NCI-H460 (cell line): ENCODE measurements at regions not wholly inside any gene's neighbourhood (a gene's known extent, or its start where the extent isn't known, plus 50 kb on each side); places are given as distances from the start of the nearest gene placed in this dataset.

Experiments
- DNase-seq: peaks from one replicate; pipeline ENCODE4 v3.0.0-alpha.2; 2016; ENCODE audit warnings: low read depth; ENCODE audit errors: extremely low read depth

GRCh38 chr18:47420130-47420529 lies 168.7 kb upstream of the SKOR2 start:
- DNase-seq, result no peak

GRCh38 chr18:47418746-47419145 lies 167.3 kb upstream of the SKOR2 start:
- DNase-seq, result peak; percentile 1

GRCh38 chr18:47417807-47418206 lies 166.3 kb upstream of the SKOR2 start:
- no peak for DNase-seq

GRCh38 chr18:47415881-47416280 lies 164.4 kb upstream of the SKOR2 start:
- no peak for DNase-seq

GRCh38 chr18:47413327-47413726 lies 161.9 kb upstream of the SKOR2 start:
- no peak for DNase-seq

- no peak for DNase-seq
Measured at GRCh38 chr18:47412924-47413323, 161.5 kb upstream of the SKOR2 start.

GRCh38 chr18:47411159-47411558 lies 159.7 kb upstream of the SKOR2 start:
- no peak for DNase-seq

GRCh38 chr18:47410139-47410538 lies 158.7 kb upstream of the SKOR2 start:
- no peak for DNase-seq

GRCh38 chr18:47409519-47409918 lies 158.1 kb upstream of the SKOR2 start:
- DNase-seq, result no peak

GRCh38 chr18:47407736-47408135 lies 156.3 kb upstream of the SKOR2 start:
- DNase-seq, result no peak

GRCh38 chr18:47404845-47405244 lies 153.4 kb upstream of the SKOR2 start:
- DNase-seq, result no peak

- no peak for DNase-seq
Measured at GRCh38 chr18:47403949-47404348, 152.5 kb upstream of the SKOR2 start.

- DNase-seq, result no peak
Measured at GRCh38 chr18:47403317-47403716, 151.9 kb upstream of the SKOR2 start.

GRCh38 chr18:47399475-47399874 lies 148.0 kb upstream of the SKOR2 start:
- no peak for DNase-seq

- no peak for DNase-seq
Measured at GRCh38 chr18:47397671-47398319, 146.3 kb upstream of the SKOR2 start.

GRCh38 chr18:47391665-47392064 lies 140.2 kb upstream of the SKOR2 start:
- DNase-seq, result no peak

GRCh38 chr18:47390410-47391024 lies 139.1 kb upstream of the SKOR2 start:
- no peak for DNase-seq

GRCh38 chr18:47389210-47389609 lies 137.8 kb upstream of the SKOR2 start:
- peak; percentile 20 for DNase-seq

GRCh38 chr18:47387864-47388263 lies 136.4 kb upstream of the SKOR2 start:
- DNase-seq, result no peak

GRCh38 chr18:47383729-47384128 lies 132.3 kb upstream of the SKOR2 start:
- DNase-seq, result no peak

GRCh38 chr18:47381975-47382570 lies 130.6 kb upstream of the SKOR2 start:
- DNase-seq, result no peak

- DNase-seq, result no peak
Measured at GRCh38 chr18:47380153-47380552, 128.7 kb upstream of the SKOR2 start.
